Natural killer cell (primary cell): ENCODE measurements at regions not wholly inside any gene's neighbourhood (a gene's known extent, or its start where the extent isn't known, plus 50 kb on each side); places are given as distances from the start of the nearest gene placed in this dataset.

Experiments used
- ATAC-seq, 3 donors: fragments of 150-1000 bp in 2 of 3; fragments of 200-7000 bp in 1 of 3; cut with Tn5 transposase; 1 replicate in 1 of 3; 2 replicates in 2 of 3; pipeline ENCODE4 v1.10.0; 2021; ENCODE audit warnings: mild to moderate bottlenecking in 2 of 3, moderate library complexity in 2 of 3
- DNase-seq, 2 donors: peaks; one replicate each; pipeline versions ENCODE4 v3.0.0 to v3.0.0-alpha.2; 2013 to 2021; ENCODE audit warnings: mixed read lengths in 1 of 2
- H3K27ac ChIP-seq: one replicate; pipeline ENCODE4 v1.5.1; 2013; ENCODE audit warnings: mild to moderate bottlenecking, low read length
- H3K27me3 ChIP-seq: one replicate; pipeline ENCODE4 v1.6.1; 2013; ENCODE audit warnings: low read length; ENCODE audit not compliant: control insufficient read depth, insufficient read depth
- H3K36me3 ChIP-seq: one replicate; pipeline ENCODE4 v1.6.1; 2013; ENCODE audit warnings: low read length; ENCODE audit not compliant: control insufficient read depth, insufficient read depth
- H3K4me1 ChIP-seq: one replicate; pipeline ENCODE4 v1.6.1; 2013; ENCODE audit warnings: low read length; ENCODE audit not compliant: control insufficient read depth, insufficient read depth
- H3K4me3 ChIP-seq: one replicate; pipeline ENCODE4 v1.5.1; 2013; ENCODE audit warnings: low read length
- H3K9me3 ChIP-seq: one replicate; pipeline ENCODE4 v1.6.1; 2013; ENCODE audit warnings: low read length; ENCODE audit not compliant: control insufficient read depth, insufficient read depth
- H3K27ac Mint-ChIP-seq, 2 donors: one replicate each; pipeline ENCODE4 v1.8.0; 2022; ENCODE audit warnings: mild to moderate bottlenecking in 2 of 2, mixed read lengths in 2 of 2, moderate library complexity in 1 of 2
- H3K27me3 Mint-ChIP-seq, 2 donors: one replicate each; pipeline ENCODE4 v1.8.0; 2022; ENCODE audit warnings: low read depth in 2 of 2, mixed read lengths in 2 of 2
- H3K36me3 Mint-ChIP-seq: one replicate; pipeline ENCODE4 v1.8.0; 2022; ENCODE audit warnings: mixed read lengths
- H3K4me1 Mint-ChIP-seq, 2 donors: one replicate each; pipeline ENCODE4 v1.8.0; 2022; ENCODE audit warnings: mixed read lengths in 2 of 2
- H3K4me3 Mint-ChIP-seq: one replicate; pipeline ENCODE4 v1.8.0; 2022; ENCODE audit warnings: mild to moderate bottlenecking, moderate library complexity, mixed read lengths
- H3K9me3 Mint-ChIP-seq, 2 donors: one replicate each; pipeline ENCODE4 v1.8.0; 2022; ENCODE audit warnings: mixed read lengths in 2 of 2
- WGBS: methylation state at CpG from one replicate; pipeline ENCODE4 v1.1.7; 2013; ENCODE audit warnings: missing lambda C conversion rate; ENCODE audit not compliant: insufficient coverage; 5-methylcytosine and 5-hydroxymethylcytosine counted together
- intact Hi-C: fragments of 100-400 bp; cut with micrococcal nuclease; formaldehyde crosslinking; loops from one replicate; pipeline ENCODE4 v1.14.2; 2022
- TF ChIP-seq, protein P1 (sequence below): fragments of 200-600 bp; IDR thresholded peaks from one replicate; pipeline ENCODE4 v1.8.0; 2022; ENCODE audit warnings: antibody characterized with exemption

DNA sequence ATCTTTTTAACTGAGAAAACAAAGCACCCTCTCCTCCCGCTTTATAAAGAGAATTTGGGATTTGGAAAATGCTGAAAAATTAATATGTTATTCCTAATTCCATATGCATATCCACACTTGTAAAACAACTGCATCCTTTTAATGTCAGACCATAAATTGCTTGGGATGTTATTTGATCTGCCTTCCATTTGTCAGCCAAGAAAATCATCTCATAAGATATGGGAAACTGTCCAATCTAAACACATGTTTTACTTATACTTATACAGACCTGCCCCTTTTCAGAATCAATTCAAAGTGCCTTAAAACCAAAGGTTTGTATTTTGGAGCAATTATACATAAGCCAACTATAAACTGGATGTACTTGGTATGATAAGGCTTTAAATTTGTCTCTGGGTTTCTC, 595.5 kb upstream of the PFKP start:
- no CpG with 5 or more reads among the region's 1 CpG for WGBS
- H3K9me3 Mint-ChIP-seq: peaks cover 2 to 8% of the 10 kb centered on the region in 2 donors
- no peaks in the 10 kb centered on the region for H3K27me3 ChIP-seq

DNA sequence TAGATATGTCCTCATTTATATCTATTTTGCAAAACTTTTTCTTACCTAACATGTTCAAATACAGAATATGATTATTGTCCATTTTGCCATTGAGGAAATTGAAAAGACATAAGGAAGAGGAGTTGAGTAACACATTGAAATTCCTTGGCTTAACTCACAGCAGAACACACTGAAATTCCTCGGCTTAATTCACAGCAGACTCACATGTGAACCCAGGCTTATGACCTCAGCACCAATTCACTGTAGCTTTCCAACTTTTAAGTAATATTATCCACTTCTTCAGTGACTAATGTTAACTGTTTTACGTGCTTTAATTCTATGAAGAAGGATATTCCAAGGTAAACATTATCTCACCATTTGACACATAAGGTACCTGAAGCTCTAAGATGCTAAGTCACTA, 597.5 kb upstream of the PFKP start:
- Histone ChIP-seq H3K27ac (no peak overlapping the region), H3K36me3 (no peaks in the 10 kb centered on the region), H3K27me3 (no peaks in the 10 kb centered on the region), H3K4me1 (no peaks in the 10 kb centered on the region), H3K9me3 (no peaks in the 10 kb centered on the region), H3K4me3 (no peak overlapping the region)
- intact Hi-C loops: no loop called here
- Mint-ChIP-seq H3K27me3 (no peaks in the 10 kb centered on the region), H3K36me3 (no peaks in the 10 kb centered on the region), H3K9me3 (peaks cover 3 to 6% of the 10 kb centered on the region in 2 donors), H3K27ac (no peak overlapping the region), H3K4me3 (no peak overlapping the region), H3K4me1 (no peaks in the 10 kb centered on the region)
- DNase-seq (no peak), ATAC-seq (no peak)
- 80% methylated on average over 1 of the region's 2 CpGs for WGBS
- TF ChIP-seq, protein P1, sequence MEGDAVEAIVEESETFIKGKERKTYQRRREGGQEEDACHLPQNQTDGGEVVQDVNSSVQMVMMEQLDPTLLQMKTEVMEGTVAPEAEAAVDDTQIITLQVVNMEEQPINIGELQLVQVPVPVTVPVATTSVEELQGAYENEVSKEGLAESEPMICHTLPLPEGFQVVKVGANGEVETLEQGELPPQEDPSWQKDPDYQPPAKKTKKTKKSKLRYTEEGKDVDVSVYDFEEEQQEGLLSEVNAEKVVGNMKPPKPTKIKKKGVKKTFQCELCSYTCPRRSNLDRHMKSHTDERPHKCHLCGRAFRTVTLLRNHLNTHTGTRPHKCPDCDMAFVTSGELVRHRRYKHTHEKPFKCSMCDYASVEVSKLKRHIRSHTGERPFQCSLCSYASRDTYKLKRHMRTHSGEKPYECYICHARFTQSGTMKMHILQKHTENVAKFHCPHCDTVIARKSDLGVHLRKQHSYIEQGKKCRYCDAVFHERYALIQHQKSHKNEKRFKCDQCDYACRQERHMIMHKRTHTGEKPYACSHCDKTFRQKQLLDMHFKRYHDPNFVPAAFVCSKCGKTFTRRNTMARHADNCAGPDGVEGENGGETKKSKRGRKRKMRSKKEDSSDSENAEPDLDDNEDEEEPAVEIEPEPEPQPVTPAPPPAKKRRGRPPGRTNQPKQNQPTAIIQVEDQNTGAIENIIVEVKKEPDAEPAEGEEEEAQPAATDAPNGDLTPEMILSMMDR: no peak

More for the DNA sequence above, 595.5 kb upstream of the PFKP start:
- no peaks in the 10 kb centered on the region for H3K27me3 Mint-ChIP-seq
- Histone ChIP-seq H3K9me3 (no peaks in the 10 kb centered on the region), H3K27ac (no peak overlapping the region), H3K4me1 (no peaks in the 10 kb centered on the region), H3K36me3 (no peaks in the 10 kb centered on the region), H3K4me3 (no peak overlapping the region)
- intact Hi-C loops: no loop called here
- ATAC-seq (no peak), DNase-seq (no peak)
- no peaks in the 10 kb centered on the region for H3K36me3 Mint-ChIP-seq
- H3K27ac Mint-ChIP-seq: no peak overlapping the region
- TF ChIP-seq, protein P1: no peak
- no peak overlapping the region for H3K4me3 Mint-ChIP-seq
- no peaks in the 10 kb centered on the region for H3K4me1 Mint-ChIP-seq

DNA sequence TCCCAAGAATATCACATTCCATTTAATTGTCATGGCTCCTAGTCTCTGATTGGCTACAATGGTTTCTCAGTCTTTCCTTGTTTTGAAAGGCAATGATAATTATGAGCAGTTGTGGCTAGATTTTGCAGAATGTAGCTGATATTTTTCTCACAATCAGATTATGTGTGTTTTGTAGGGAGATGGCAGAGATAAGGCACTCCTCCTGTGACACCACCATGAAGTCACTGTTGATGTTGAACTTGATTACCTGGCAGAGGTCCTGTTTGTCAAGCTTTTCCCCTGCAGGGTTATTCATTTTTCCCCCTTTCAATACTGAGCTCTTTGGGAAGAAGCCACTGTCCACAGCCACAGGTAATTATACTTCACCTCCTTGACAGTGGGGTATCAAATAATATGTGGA, 602.9 kb upstream of the PFKP start:
- H3K36me3 Mint-ChIP-seq: no peaks in the 10 kb centered on the region
- peaks cover 6 to 7% of the 10 kb centered on the region in 2 donors for H3K9me3 Mint-ChIP-seq
- TF ChIP-seq, protein P1: no peak
- H3K4me1 ChIP-seq: no peaks in the 10 kb centered on the region
- no peaks in the 10 kb centered on the region for H3K9me3 ChIP-seq
- no peak overlapping the region for H3K27ac Mint-ChIP-seq
- H3K4me3 ChIP-seq: no peak overlapping the region
- no peak for DNase-seq
- no peaks in the 10 kb centered on the region for H3K27me3 ChIP-seq
- no peaks in the 10 kb centered on the region for H3K27me3 Mint-ChIP-seq
- ATAC-seq: peak in 1 of 3 donors; percentile 30
- no peak overlapping the region for H3K27ac ChIP-seq
- no peak overlapping the region for H3K4me3 Mint-ChIP-seq
- H3K36me3 ChIP-seq: no peaks in the 10 kb centered on the region
- intact Hi-C loops: no loop called here
- no peaks in the 10 kb centered on the region for H3K4me1 Mint-ChIP-seq

DNA sequence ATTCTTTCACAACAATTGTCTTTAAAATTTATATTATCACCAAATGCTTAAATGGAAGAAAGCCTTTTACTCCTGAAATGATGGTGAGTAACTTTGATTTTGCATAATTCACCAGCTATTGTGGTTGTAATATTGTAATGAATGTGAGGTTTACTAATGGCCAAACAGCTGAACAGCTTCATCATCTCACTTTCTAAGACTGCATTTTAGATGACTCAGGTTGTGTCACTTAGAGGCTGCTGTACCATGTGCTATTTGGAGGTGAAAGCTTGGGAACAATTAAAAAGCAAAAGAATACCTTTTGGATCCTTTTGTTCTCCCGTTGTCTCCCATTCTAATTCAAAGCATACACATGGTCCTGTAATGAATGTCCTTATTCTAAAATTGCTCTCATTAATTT, 604.0 kb upstream of the PFKP start:
- no peaks in the 10 kb centered on the region for H3K9me3 ChIP-seq
- DNase-seq (no peak), ATAC-seq (no peak)
- no peaks in the 10 kb centered on the region for H3K36me3 Mint-ChIP-seq
- H3K4me3 Mint-ChIP-seq: no peak overlapping the region
- H3K27me3 Mint-ChIP-seq: no peaks in the 10 kb centered on the region
- H3K27ac Mint-ChIP-seq: no peak overlapping the region
- no peaks in the 10 kb centered on the region for H3K4me1 Mint-ChIP-seq
- H3K4me1 ChIP-seq: no peaks in the 10 kb centered on the region
- no peak overlapping the region for H3K27ac ChIP-seq
- intact Hi-C loops: no loop called here
- H3K36me3 ChIP-seq: no peaks in the 10 kb centered on the region
- H3K9me3 Mint-ChIP-seq: peaks cover 6 to 7% of the 10 kb centered on the region in 2 donors
- H3K27me3 ChIP-seq: no peaks in the 10 kb centered on the region
- no peak overlapping the region for H3K4me3 ChIP-seq
- WGBS: 88% methylated on average over 1 of the region's 1 CpG
- TF ChIP-seq, protein P1: no peak
